GM23338 (cell line): ENCODE measurements at regions not wholly inside any gene's neighbourhood (a gene's known extent, or its start where the extent isn't known, plus 50 kb on each side); places are given as distances from the start of the nearest gene placed in this dataset.

Experiments
- ATAC-seq: fragments of 200-7000 bp; cut with Tn5 transposase; 3 replicates; pipeline ENCODE4 v1.9.1; 2020
- DNase-seq: peaks from one replicate; pipeline ENCODE4 v3.0.0-alpha.2; 2015; ENCODE audit warnings: low spot score
- H2AFZ ChIP-seq: fragments of 200-600 bp; sonication (generic); 2 replicates; pipeline ENCODE4 v1.8.0; 2016; ENCODE audit warnings: antibody characterized with exemption, mild to moderate bottlenecking, moderate library complexity
- H3F3A ChIP-seq: fragments of 200-600 bp; sonication (generic); replicated peaks from 2 replicates; pipeline ENCODE4 v1.8.0; 2017; ENCODE audit warnings: antibody characterized with exemption, mixed run types, low read depth
- H3K27ac ChIP-seq: fragments of 200-600 bp; sonication (generic); 2 replicates; pipeline ENCODE4 v1.6.1; 2016; ENCODE audit warnings: low read depth
- H3K27me3 ChIP-seq: fragments of 200-600 bp; sonication (generic); 2 replicates; pipeline ENCODE4 v1.8.0; 2016; ENCODE audit warnings: mild to moderate bottlenecking, mixed run types, moderate library complexity; ENCODE audit not compliant: insufficient read depth
- H3K36me3 ChIP-seq: fragments of 200-600 bp; sonication (generic); 2 replicates; pipeline ENCODE4 v1.8.0; 2016; ENCODE audit warnings: mild to moderate bottlenecking; ENCODE audit not compliant: insufficient read depth
- H3K4me1 ChIP-seq: fragments of 200-600 bp; sonication (generic); 2 replicates; pipeline ENCODE4 v1.8.0; 2016; ENCODE audit warnings: mild to moderate bottlenecking, moderate library complexity; ENCODE audit not compliant: insufficient read depth
- H3K4me2 ChIP-seq: fragments of 200-600 bp; sonication (generic); 2 replicates; pipeline ENCODE4 v1.7.1; 2017; ENCODE audit warnings: mixed run types
- H3K4me3 ChIP-seq: fragments of 200-600 bp; sonication (generic); 2 replicates; pipeline ENCODE4 v1.6.1; 2016; ENCODE audit warnings: mixed run types
- H3K79me2 ChIP-seq: fragments of 200-600 bp; sonication (generic); replicated peaks from 2 replicates; pipeline ENCODE4 v1.8.0; 2017; ENCODE audit warnings: mild to moderate bottlenecking; ENCODE audit not compliant: insufficient read depth
- H3K9me2 ChIP-seq: fragments of 200-600 bp; sonication (generic); 2 replicates; pipeline ENCODE4 v1.8.0; 2017; ENCODE audit not compliant: insufficient read depth
- H4K20me1 ChIP-seq: fragments of 200-600 bp; sonication (generic); replicated peaks from 2 replicates; pipeline ENCODE4 v1.8.0; 2017; ENCODE audit warnings: mild to moderate bottlenecking; ENCODE audit not compliant: insufficient read depth
- H3K27ac Mint-ChIP-seq: 2 replicates; pipeline ENCODE4 v1.8.0; 2020; ENCODE audit warnings: inconsistent platforms, mild to moderate bottlenecking, moderate library complexity, mixed read lengths
- H3K27me3 Mint-ChIP-seq: 3 replicates; pipeline ENCODE4 v1.8.0; 2022; ENCODE audit warnings: low read depth, mild to moderate bottlenecking, moderate library complexity, mixed read lengths, inconsistent platforms; ENCODE audit not compliant: insufficient read depth, poor library complexity
- H3K36me3 Mint-ChIP-seq: 3 replicates; pipeline ENCODE4 v1.8.0; 2021; ENCODE audit warnings: low read depth, mild to moderate bottlenecking, inconsistent platforms, moderate library complexity, mixed read lengths
- H3K4me1 Mint-ChIP-seq: 3 replicates; pipeline ENCODE4 v1.8.0; 2020; ENCODE audit warnings: mild to moderate bottlenecking, inconsistent platforms, mixed read lengths
- H3K4me3 Mint-ChIP-seq: 3 replicates; pipeline ENCODE4 v1.8.0; 2021; ENCODE audit warnings: moderate library complexity, mild to moderate bottlenecking, inconsistent platforms, mixed read lengths
- H3K9me3 Mint-ChIP-seq: 3 replicates; pipeline ENCODE4 v1.8.0; 2020; ENCODE audit warnings: moderate library complexity, mild to moderate bottlenecking, inconsistent platforms, mixed read lengths
- CREB1 ChIP-seq: fragments of 250-450 bp; sonication (Bioruptor Pico); IDR thresholded peaks from 2 replicates; pipeline ENCODE4 v1.5.0; 2020; ENCODE audit warnings: low read depth, mild to moderate bottlenecking, moderate library complexity
- EZH2 ChIP-seq: fragments of 200-600 bp; sonication (generic); IDR thresholded peaks from one replicate; pipeline ENCODE4 v1.8.0; 2017; ENCODE audit warnings: antibody characterized with exemption, mild to moderate bottlenecking, low read depth; ENCODE audit not compliant: unreplicated experiment
- EZH2phosphoT487 ChIP-seq: fragments of 200-600 bp; sonication (generic); IDR thresholded peaks from one replicate; pipeline ENCODE4 v1.8.1; 2018; ENCODE audit warnings: antibody characterized with exemption; ENCODE audit not compliant: unreplicated experiment
- JUNB ChIP-seq: IDR thresholded peaks from one replicate; pipeline ENCODE4 v1.6.1; 2016; ENCODE audit warnings: antibody characterized with exemption; ENCODE audit not compliant: unreplicated experiment
- NANOG ChIP-seq: IDR thresholded peaks from 2 replicates; pipeline ENCODE4 v1.6.1; 2016; ENCODE audit warnings: antibody characterized with exemption, borderline replicate concordance
- POLR2AphosphoS5 ChIP-seq: IDR thresholded peaks from 2 replicates; pipeline ENCODE4 v1.6.1; 2016; ENCODE audit warnings: antibody characterized with exemption, low read depth
- STAT1 ChIP-seq: IDR thresholded peaks from one replicate; pipeline ENCODE4 v1.6.1; 2016; ENCODE audit warnings: antibody characterized with exemption; ENCODE audit not compliant: unreplicated experiment
- ZNF114 ChIP-seq: fragments of 250-450 bp; sonication (Bioruptor Pico); IDR thresholded peaks from 2 replicates; pipeline ENCODE4 v1.5.0; 2020; ENCODE audit warnings: mild to moderate bottlenecking, moderate library complexity
- ZNF331 ChIP-seq: fragments of 250-450 bp; sonication (Bioruptor Pico); IDR thresholded peaks from 2 replicates; pipeline ENCODE4 v1.5.0; 2020; ENCODE audit warnings: low read depth, mild to moderate bottlenecking, moderate library complexity
- TF ChIP-seq, protein P1 (sequence below), 2 experiments: fragments of 200-600 bp in 1 of 2; sonication (generic) in 1 of 2; conservative IDR thresholded peaks; 2 replicates each; pipeline versions ENCODE4 v1.5.1 to v1.6.1; 2016 to 2017; ENCODE audit warnings: antibody characterized with exemption in 2 of 2, low read depth in 2 of 2, mild to moderate bottlenecking in 2 of 2, moderate library complexity in 1 of 2
- TF ChIP-seq, protein P2 (sequence below): IDR thresholded peaks from one replicate; pipeline ENCODE4 v1.6.1; 2018; ENCODE audit warnings: antibody characterized with exemption; ENCODE audit not compliant: unreplicated experiment
- TF ChIP-seq, protein P3 (sequence below): fragments of 250-450 bp; sonication (Bioruptor Pico); IDR thresholded peaks from 2 replicates; pipeline ENCODE4 v1.5.0; 2020; ENCODE audit warnings: mild to moderate bottlenecking, moderate library complexity
- TF ChIP-seq, protein P4 (sequence below): IDR thresholded peaks from 2 replicates; pipeline ENCODE4 v1.6.1; 2016; ENCODE audit warnings: antibody characterized with exemption

GRCh38 chr1:82875170-82875569, 1074.4 kb downstream of the ADGRL2 start (continued):
- TF ChIP-seq EZH2 (no peak), ZNF331 (CRISPR knock-in tag) (no peak)

DNA sequence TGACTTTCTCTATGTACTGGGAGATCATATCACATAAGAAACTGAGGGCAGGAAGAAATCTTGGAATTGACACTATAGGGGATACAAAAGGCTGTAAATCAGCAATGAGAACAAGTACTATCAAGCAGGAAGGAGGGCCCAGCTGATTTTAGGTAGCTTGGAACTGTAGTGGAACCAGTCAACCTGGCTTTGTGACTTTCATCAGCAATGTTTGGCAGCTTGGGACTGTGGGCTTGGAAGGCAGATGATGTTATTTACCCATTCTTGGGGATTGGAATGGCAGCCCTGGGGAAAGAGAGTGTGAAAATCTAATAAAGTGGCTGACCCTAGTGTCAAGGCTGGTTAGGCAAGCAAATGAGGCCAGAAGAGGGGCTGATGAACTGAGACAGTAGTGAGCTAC, 1073.3 kb downstream of the ADGRL2 start:
- H3K4me1 Mint-ChIP-seq, result no peaks in the 10 kb centered on the region
- Histone ChIP-seq H3K79me2 (no peaks in the 10 kb centered on the region), H3K4me1 (no peaks in the 10 kb centered on the region), H3F3A (no peaks in the 10 kb centered on the region), H3K4me3 (no peak overlapping the region), H2AFZ (no peak overlapping the region), H3K27me3 (no peaks in the 10 kb centered on the region), H3K4me2 (no peak overlapping the region), H4K20me1 (no peaks in the 10 kb centered on the region), H3K36me3 (no peaks in the 10 kb centered on the region), H3K27ac (no peak overlapping the region), H3K9me2 (no peaks in the 10 kb centered on the region)
- H3K27me3 Mint-ChIP-seq, result peaks cover 2% of the 10 kb centered on the region
- no peak overlapping the region for H3K4me3 Mint-ChIP-seq
- ATAC-seq (no peak), DNase-seq (no peak)
- no peak overlapping the region; the same call in 1 of the 2 replicates for H3K27ac Mint-ChIP-seq
- TF ChIP-seq JUNB (no peak), ZNF331 (CRISPR knock-in tag) (no peak), NANOG (no peak), STAT1 (no peak), CREB1 (CRISPR knock-in tag) (no peak), EZH2phosphoT487 (no peak), POLR2AphosphoS5 (no peak), EZH2 (no peak), ZNF114 (no peak)
- TF ChIP-seq, protein P1, sequence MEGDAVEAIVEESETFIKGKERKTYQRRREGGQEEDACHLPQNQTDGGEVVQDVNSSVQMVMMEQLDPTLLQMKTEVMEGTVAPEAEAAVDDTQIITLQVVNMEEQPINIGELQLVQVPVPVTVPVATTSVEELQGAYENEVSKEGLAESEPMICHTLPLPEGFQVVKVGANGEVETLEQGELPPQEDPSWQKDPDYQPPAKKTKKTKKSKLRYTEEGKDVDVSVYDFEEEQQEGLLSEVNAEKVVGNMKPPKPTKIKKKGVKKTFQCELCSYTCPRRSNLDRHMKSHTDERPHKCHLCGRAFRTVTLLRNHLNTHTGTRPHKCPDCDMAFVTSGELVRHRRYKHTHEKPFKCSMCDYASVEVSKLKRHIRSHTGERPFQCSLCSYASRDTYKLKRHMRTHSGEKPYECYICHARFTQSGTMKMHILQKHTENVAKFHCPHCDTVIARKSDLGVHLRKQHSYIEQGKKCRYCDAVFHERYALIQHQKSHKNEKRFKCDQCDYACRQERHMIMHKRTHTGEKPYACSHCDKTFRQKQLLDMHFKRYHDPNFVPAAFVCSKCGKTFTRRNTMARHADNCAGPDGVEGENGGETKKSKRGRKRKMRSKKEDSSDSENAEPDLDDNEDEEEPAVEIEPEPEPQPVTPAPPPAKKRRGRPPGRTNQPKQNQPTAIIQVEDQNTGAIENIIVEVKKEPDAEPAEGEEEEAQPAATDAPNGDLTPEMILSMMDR (conservative IDR thresholded peaks at IDR 0.05; ENCODE audit: low read depth in 2 of 2), result no peak
- TF ChIP-seq, protein P2, sequence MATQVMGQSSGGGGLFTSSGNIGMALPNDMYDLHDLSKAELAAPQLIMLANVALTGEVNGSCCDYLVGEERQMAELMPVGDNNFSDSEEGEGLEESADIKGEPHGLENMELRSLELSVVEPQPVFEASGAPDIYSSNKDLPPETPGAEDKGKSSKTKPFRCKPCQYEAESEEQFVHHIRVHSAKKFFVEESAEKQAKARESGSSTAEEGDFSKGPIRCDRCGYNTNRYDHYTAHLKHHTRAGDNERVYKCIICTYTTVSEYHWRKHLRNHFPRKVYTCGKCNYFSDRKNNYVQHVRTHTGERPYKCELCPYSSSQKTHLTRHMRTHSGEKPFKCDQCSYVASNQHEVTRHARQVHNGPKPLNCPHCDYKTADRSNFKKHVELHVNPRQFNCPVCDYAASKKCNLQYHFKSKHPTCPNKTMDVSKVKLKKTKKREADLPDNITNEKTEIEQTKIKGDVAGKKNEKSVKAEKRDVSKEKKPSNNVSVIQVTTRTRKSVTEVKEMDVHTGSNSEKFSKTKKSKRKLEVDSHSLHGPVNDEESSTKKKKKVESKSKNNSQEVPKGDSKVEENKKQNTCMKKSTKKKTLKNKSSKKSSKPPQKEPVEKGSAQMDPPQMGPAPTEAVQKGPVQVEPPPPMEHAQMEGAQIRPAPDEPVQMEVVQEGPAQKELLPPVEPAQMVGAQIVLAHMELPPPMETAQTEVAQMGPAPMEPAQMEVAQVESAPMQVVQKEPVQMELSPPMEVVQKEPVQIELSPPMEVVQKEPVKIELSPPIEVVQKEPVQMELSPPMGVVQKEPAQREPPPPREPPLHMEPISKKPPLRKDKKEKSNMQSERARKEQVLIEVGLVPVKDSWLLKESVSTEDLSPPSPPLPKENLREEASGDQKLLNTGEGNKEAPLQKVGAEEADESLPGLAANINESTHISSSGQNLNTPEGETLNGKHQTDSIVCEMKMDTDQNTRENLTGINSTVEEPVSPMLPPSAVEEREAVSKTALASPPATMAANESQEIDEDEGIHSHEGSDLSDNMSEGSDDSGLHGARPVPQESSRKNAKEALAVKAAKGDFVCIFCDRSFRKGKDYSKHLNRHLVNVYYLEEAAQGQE, result no peak
- TF ChIP-seq, protein P3, sequence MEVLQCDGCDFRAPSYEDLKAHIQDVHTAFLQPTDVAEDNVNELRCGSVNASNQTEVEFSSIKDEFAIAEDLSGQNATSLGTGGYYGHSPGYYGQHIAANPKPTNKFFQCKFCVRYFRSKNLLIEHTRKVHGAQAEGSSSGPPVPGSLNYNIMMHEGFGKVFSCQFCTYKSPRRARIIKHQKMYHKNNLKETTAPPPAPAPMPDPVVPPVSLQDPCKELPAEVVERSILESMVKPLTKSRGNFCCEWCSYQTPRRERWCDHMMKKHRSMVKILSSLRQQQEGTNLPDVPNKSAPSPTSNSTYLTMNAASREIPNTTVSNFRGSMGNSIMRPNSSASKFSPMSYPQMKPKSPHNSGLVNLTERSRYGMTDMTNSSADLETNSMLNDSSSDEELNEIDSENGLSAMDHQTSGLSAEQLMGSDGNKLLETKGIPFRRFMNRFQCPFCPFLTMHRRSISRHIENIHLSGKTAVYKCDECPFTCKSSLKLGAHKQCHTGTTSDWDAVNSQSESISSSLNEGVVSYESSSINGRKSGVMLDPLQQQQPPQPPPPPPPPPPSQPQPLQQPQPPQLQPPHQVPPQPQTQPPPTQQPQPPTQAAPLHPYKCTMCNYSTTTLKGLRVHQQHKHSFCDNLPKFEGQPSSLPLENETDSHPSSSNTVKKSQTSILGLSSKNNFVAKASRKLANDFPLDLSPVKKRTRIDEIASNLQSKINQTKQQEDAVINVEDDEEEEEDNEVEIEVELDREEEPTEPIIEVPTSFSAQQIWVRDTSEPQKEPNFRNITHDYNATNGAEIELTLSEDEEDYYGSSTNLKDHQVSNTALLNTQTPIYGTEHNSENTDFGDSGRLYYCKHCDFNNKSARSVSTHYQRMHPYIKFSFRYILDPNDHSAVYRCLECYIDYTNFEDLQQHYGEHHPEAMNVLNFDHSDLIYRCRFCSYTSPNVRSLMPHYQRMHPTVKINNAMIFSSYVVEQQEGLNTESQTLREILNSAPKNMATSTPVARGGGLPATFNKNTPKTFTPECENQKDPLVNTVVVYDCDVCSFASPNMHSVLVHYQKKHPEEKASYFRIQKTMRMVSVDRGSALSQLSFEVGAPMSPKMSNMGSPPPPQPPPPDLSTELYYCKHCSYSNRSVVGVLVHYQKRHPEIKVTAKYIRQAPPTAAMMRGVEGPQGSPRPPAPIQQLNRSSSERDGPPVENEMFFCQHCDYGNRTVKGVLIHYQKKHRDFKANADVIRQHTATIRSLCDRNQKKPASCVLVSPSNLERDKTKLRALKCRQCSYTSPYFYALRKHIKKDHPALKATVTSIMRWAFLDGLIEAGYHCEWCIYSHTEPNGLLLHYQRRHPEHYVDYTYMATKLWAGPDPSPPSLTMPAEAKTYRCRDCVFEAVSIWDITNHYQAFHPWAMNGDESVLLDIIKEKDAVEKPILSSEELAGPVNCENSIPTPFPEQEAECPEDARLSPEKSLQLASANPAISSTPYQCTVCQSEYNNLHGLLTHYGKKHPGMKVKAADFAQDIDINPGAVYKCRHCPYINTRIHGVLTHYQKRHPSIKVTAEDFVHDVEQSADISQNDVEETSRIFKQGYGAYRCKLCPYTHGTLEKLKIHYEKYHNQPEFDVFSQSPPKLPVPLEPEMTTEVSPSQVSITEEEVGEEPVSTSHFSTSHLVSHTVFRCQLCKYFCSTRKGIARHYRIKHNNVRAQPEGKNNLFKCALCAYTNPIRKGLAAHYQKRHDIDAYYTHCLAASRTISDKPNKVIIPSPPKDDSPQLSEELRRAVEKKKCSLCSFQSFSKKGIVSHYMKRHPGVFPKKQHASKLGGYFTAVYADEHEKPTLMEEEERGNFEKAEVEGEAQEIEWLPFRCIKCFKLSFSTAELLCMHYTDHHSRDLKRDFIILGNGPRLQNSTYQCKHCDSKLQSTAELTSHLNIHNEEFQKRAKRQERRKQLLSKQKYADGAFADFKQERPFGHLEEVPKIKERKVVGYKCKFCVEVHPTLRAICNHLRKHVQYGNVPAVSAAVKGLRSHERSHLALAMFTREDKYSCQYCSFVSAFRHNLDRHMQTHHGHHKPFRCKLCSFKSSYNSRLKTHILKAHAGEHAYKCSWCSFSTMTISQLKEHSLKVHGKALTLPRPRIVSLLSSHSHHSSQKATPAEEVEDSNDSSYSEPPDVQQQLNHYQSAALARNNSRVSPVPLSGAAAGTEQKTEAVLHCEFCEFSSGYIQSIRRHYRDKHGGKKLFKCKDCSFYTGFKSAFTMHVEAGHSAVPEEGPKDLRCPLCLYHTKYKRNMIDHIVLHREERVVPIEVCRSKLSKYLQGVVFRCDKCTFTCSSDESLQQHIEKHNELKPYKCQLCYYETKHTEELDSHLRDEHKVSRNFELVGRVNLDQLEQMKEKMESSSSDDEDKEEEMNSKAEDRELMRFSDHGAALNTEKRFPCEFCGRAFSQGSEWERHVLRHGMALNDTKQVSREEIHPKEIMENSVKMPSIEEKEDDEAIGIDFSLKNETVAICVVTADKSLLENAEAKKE (CRISPR knock-in tag), result no peak
- TF ChIP-seq, protein P4, sequence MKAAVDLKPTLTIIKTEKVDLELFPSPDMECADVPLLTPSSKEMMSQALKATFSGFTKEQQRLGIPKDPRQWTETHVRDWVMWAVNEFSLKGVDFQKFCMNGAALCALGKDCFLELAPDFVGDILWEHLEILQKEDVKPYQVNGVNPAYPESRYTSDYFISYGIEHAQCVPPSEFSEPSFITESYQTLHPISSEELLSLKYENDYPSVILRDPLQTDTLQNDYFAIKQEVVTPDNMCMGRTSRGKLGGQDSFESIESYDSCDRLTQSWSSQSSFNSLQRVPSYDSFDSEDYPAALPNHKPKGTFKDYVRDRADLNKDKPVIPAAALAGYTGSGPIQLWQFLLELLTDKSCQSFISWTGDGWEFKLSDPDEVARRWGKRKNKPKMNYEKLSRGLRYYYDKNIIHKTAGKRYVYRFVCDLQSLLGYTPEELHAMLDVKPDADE, result no peak
- no peaks in the 10 kb centered on the region for H3K9me3 Mint-ChIP-seq
- no peaks in the 10 kb centered on the region for H3K36me3 Mint-ChIP-seq
